Activated CD4-positive, alpha-beta T cell treated with anti-CD3 and anti-CD28 coated beads, Interleukin-2, amount 50 U/mL, for 1 hour (primary cell): ENCODE measurements at regions not wholly inside any gene's neighbourhood (a gene's known extent, or its start where the extent isn't known, plus 50 kb on each side); places are given as distances from the start of the nearest gene placed in this dataset.

ENCODE experiments used
- DNase-seq: peaks from one replicate; pipeline ENCODE4 v3.0.0-alpha.2; 2020

- no peak for DNase-seq
Measured at GRCh38 chr22:48846200-48846599, 981.5 kb downstream of the BRD1 start.

- no peak for DNase-seq
Measured at GRCh38 chr22:48845356-48845936, 982.2 kb downstream of the BRD1 start.

- DNase-seq, result no peak
Measured at GRCh38 chr22:48844056-48844675, 983.5 kb downstream of the BRD1 start.

GRCh38 chr22:48843640-48844039 is 984.0 kb downstream of the BRD1 start:
- no peak for DNase-seq

GRCh38 chr22:48842976-48843375 is 984.7 kb downstream of the BRD1 start:
- no peak for DNase-seq

- no peak for DNase-seq
Measured at GRCh38 chr22:48842583-48842945, 985.1 kb downstream of the BRD1 start.

GRCh38 chr22:48841881-48842582 is 985.6 kb downstream of the BRD1 start:
- no peak for DNase-seq

GRCh38 chr22:48840112-48840949 is 987.3 kb downstream of the BRD1 start:
- no peak for DNase-seq

- no peak for DNase-seq
Measured at GRCh38 chr22:48838846-48839730, 988.6 kb downstream of the BRD1 start.

- no peak for DNase-seq
Measured at GRCh38 chr22:48838376-48838775, 989.3 kb downstream of the BRD1 start.

- DNase-seq, result no peak
Measured at GRCh38 chr22:48837341-48837935, 990.2 kb downstream of the BRD1 start.

- DNase-seq, result no peak
Measured at GRCh38 chr22:48836673-48837340, 990.9 kb downstream of the BRD1 start.

- DNase-seq, result no peak
Measured at GRCh38 chr22:48835857-48836672, 991.6 kb downstream of the BRD1 start.

GRCh38 chr22:48835364-48835763 is 992.3 kb downstream of the BRD1 start:
- no peak for DNase-seq

- DNase-seq, result no peak
Measured at GRCh38 chr22:48834404-48834803, 993.3 kb downstream of the BRD1 start.

GRCh38 chr22:48832592-48832991 is 995.1 kb downstream of the BRD1 start:
- no peak for DNase-seq

GRCh38 chr22:48829908-48830307 is 997.8 kb downstream of the BRD1 start:
- DNase-seq, result no peak

- DNase-seq, result no peak
Measured at GRCh38 chr22:48828688-48829087, 999.0 kb downstream of the BRD1 start.

- DNase-seq, result no peak
Measured at GRCh38 chr22:48827904-48828555, 999.6 kb downstream of the BRD1 start.

- DNase-seq, result no peak
Measured at GRCh38 chr22:48827268-48827846, 1000.3 kb downstream of the BRD1 start.
